ENCODE measurements at regions not wholly inside any gene's neighbourhood (a gene's known extent, or its start where the extent isn't known, plus 50 kb on each side); places are given as distances from the start of the nearest gene placed in this dataset.
A peak's percentile ranks its signal among the peaks of the same experiment; 100 is the strongest.

GRCh38 chr10:126839094-126839761 lies 66.0 kb upstream of the DOCK1 start:
- H3K27ac ChIP-seq, result no peak overlapping the region
- H3K4me3 ChIP-seq, result no peak overlapping the region
- TF ChIP-seq CTCF (IDR thresholded peaks at IDR 0.05), result no peak
- no peaks in the 10 kb centered on the region for H3K27me3 ChIP-seq
- intact Hi-C loops (cut with DNase I), result no loop called here
- peaks cover 11% of the 10 kb centered on the region for H3K4me1 ChIP-seq
- ATAC-seq (peak; percentile 71), DNase-seq (no peak)
- H3K36me3 ChIP-seq, result no peaks in the 10 kb centered on the region
- no peaks in the 10 kb centered on the region for H3K9me3 ChIP-seq

- no peaks in the 10 kb centered on the region for H3K9me3 ChIP-seq
Measured at GRCh38 chr10:126840576-126841135, 64.6 kb upstream of the DOCK1 start.

GRCh38 chr10:126841341-126841895 lies 63.8 kb upstream of the DOCK1 start:
- no peaks in the 10 kb centered on the region for H3K9me3 ChIP-seq
- intact Hi-C loops (cut with DNase I), result no loop called here
- ATAC-seq, result no peak
- peaks cover 11% of the 10 kb centered on the region for H3K4me1 ChIP-seq
- no peaks in the 10 kb centered on the region for H3K36me3 ChIP-seq
- DNase-seq, result no peak
- no peaks in the 10 kb centered on the region for H3K27me3 ChIP-seq
- H3K4me3 ChIP-seq, result no peak overlapping the region
- TF ChIP-seq CTCF (IDR thresholded peaks at IDR 0.05), result no peak
- no peak overlapping the region for H3K27ac ChIP-seq

More at GRCh38 chr10:126840576-126841135, 64.6 kb upstream of the DOCK1 start:
- TF ChIP-seq CTCF (IDR thresholded peaks at IDR 0.05), result no peak
- ATAC-seq (no peak), DNase-seq (no peak)
- intact Hi-C loops (cut with DNase I), result no loop called here
- Histone ChIP-seq H3K27ac (no peak overlapping the region), H3K36me3 (no peaks in the 10 kb centered on the region), H3K27me3 (no peaks in the 10 kb centered on the region), H3K4me1 (peaks cover 11% of the 10 kb centered on the region), H3K4me3 (no peak overlapping the region)

GRCh38 chr10:126842356-126842755 lies 62.9 kb upstream of the DOCK1 start:
- DNase-seq, result no peak
- Histone ChIP-seq H3K36me3 (no peaks in the 10 kb centered on the region), H3K27ac (no peak overlapping the region), H3K4me1 (peaks cover 11% of the 10 kb centered on the region), H3K4me3 (no peak overlapping the region), H3K27me3 (no peaks in the 10 kb centered on the region), H3K9me3 (no peaks in the 10 kb centered on the region)
- no peak for TF ChIP-seq CTCF (IDR thresholded peaks at IDR 0.05)
- intact Hi-C loops (cut with DNase I), result no loop called here
- ATAC-seq, result no peak

- no peaks in the 10 kb centered on the region for H3K9me3 ChIP-seq
- intact Hi-C loops (cut with DNase I), result no loop called here
- H3K27ac ChIP-seq, result no peak overlapping the region
- TF ChIP-seq CTCF (IDR thresholded peaks at IDR 0.05), result no peak
- DNase-seq (no peak), ATAC-seq (no peak)
- no peaks in the 10 kb centered on the region for H3K27me3 ChIP-seq
- H3K4me3 ChIP-seq, result no peak overlapping the region
- peaks cover 11% of the 10 kb centered on the region for H3K4me1 ChIP-seq
- H3K36me3 ChIP-seq, result no peaks in the 10 kb centered on the region
Measured at GRCh38 chr10:126842836-126843235, 62.4 kb upstream of the DOCK1 start.
